WTC11 (cell line): ENCODE measurements at regions not wholly inside any gene's neighbourhood (a gene's known extent, or its start where the extent isn't known, plus 50 kb on each side); places are given as distances from the start of the nearest gene placed in this dataset.

ENCODE experiments used
- ATAC-seq: fragments of 200-7000 bp; cut with Tn5 transposase; 2 replicates; pipeline ENCODE4 v1.10.0; 2021; ENCODE audit warnings: mild to moderate bottlenecking, moderate library complexity
- CTCF ChIA-PET: fragments of 300-600 bp; sonication (Branson Sonifier 250); formaldehyde crosslinking; loops from one replicate; lab custom pipeline; 2021; ENCODE audit warnings: antibody characterized with exemption; lab: Charles Lee
- POLR2A ChIA-PET: fragments of 350-600 bp; sonication (Branson Sonifier 250); formaldehyde crosslinking; loops from one replicate; lab custom pipeline; 2021; ENCODE audit warnings: antibody characterized with exemption; lab: Charles Lee
- DNase-seq: peaks from one replicate; pipeline ENCODE4 v3.0.0; 2021; ENCODE audit warnings: low spot score
- H3K27ac Mint-ChIP-seq: 2 replicates; pipeline ENCODE4 v1.8.0; 2021; ENCODE audit warnings: mixed read lengths
- H3K27me3 Mint-ChIP-seq: 2 replicates; pipeline ENCODE4 v1.8.0; 2021; ENCODE audit warnings: low read depth, mild to moderate bottlenecking, moderate library complexity, mixed read lengths
- H3K36me3 Mint-ChIP-seq: 2 replicates; pipeline ENCODE4 v1.8.0; 2021; ENCODE audit warnings: mixed read lengths
- H3K4me1 Mint-ChIP-seq: 2 replicates; pipeline ENCODE4 v1.8.0; 2022; ENCODE audit warnings: mixed read lengths
- H3K4me3 Mint-ChIP-seq: 2 replicates; pipeline ENCODE4 v1.8.0; 2021; ENCODE audit warnings: mild to moderate bottlenecking, moderate library complexity, mixed read lengths
- H3K9me3 Mint-ChIP-seq: 2 replicates; pipeline ENCODE4 v1.8.0; 2021; ENCODE audit warnings: mixed read lengths
- ATF3 ChIP-seq: sonication (generic); formaldehyde crosslinking; conservative IDR thresholded peaks from 2 replicates; pipeline ENCODE4 v1.8.1; 2022; ENCODE audit warnings: mild to moderate bottlenecking, missing genetic modification reagents
- ATF6 ChIP-seq: sonication (generic); formaldehyde crosslinking; IDR thresholded peaks from 2 replicates; pipeline ENCODE4 v1.8.1; 2023; ENCODE audit warnings: mild to moderate bottlenecking, missing genetic modification reagents
- CDX4 ChIP-seq: fragments of 250-450 bp; sonication (Bioruptor Pico); IDR thresholded peaks from 2 replicates; pipeline ENCODE4 v1.9.0; 2021; ENCODE audit warnings: moderate library complexity, mild to moderate bottlenecking, inconsistent platforms, borderline replicate concordance
- ESRRA ChIP-seq: sonication (generic); formaldehyde crosslinking; IDR thresholded peaks from 2 replicates; pipeline ENCODE4 v1.8.1; 2022; ENCODE audit warnings: mild to moderate bottlenecking, missing genetic modification reagents, borderline replicate concordance
- IRF1 ChIP-seq: sonication (generic); formaldehyde crosslinking; IDR thresholded peaks from 2 replicates; pipeline ENCODE4 v1.8.0; 2023; ENCODE audit warnings: missing genetic modification reagents
- MYBL2 ChIP-seq: sonication (generic); formaldehyde crosslinking; IDR thresholded peaks from 2 replicates; pipeline ENCODE4 v1.8.1; 2023; ENCODE audit warnings: mild to moderate bottlenecking, moderate library complexity, missing genetic modification reagents
- NR3C1 ChIP-seq: sonication (generic); formaldehyde crosslinking; conservative IDR thresholded peaks from 2 replicates; pipeline ENCODE4 v1.8.1; 2023; ENCODE audit warnings: low read depth, mild to moderate bottlenecking, missing genetic modification reagents
- OVOL2 ChIP-seq: fragments of 250-450 bp; sonication (Bioruptor Pico); IDR thresholded peaks from 2 replicates; pipeline ENCODE4 v1.9.0; 2021; ENCODE audit warnings: mild to moderate bottlenecking, borderline replicate concordance
- RELA ChIP-seq: sonication (generic); formaldehyde crosslinking; IDR thresholded peaks from 2 replicates; pipeline ENCODE4 v1.8.1; 2022; ENCODE audit warnings: missing genetic modification reagents, mild to moderate bottlenecking, borderline replicate concordance
- RORB ChIP-seq: fragments of 250-450 bp; sonication (Bioruptor Pico); IDR thresholded peaks from 2 replicates; pipeline ENCODE4 v1.9.0; 2021; ENCODE audit warnings: mild to moderate bottlenecking
- TEAD1 ChIP-seq: sonication (generic); formaldehyde crosslinking; IDR thresholded peaks from 2 replicates; pipeline ENCODE4 v1.8.0; 2022; ENCODE audit warnings: mild to moderate bottlenecking, missing genetic modification reagents
- TP53 ChIP-seq: sonication (generic); formaldehyde crosslinking; IDR thresholded peaks from 2 replicates; pipeline ENCODE4 v1.8.1; 2023; ENCODE audit warnings: mild to moderate bottlenecking, missing genetic modification reagents
- ZNF121 ChIP-seq: sonication (generic); formaldehyde crosslinking; IDR thresholded peaks from 2 replicates; pipeline ENCODE4 v1.8.0; 2023; ENCODE audit warnings: missing genetic modification reagents
- ZNF138 ChIP-seq: sonication (generic); formaldehyde crosslinking; conservative IDR thresholded peaks from 2 replicates; pipeline ENCODE4 v1.8.1; 2022; ENCODE audit warnings: mild to moderate bottlenecking, moderate library complexity, missing genetic modification reagents
- ZNF263 ChIP-seq: sonication (generic); formaldehyde crosslinking; IDR thresholded peaks from 2 replicates; pipeline ENCODE4 v1.8.1; 2022; ENCODE audit warnings: low read depth, mild to moderate bottlenecking, moderate library complexity, missing genetic modification reagents
- ZNF281 ChIP-seq: sonication (generic); formaldehyde crosslinking; IDR thresholded peaks from 2 replicates; pipeline ENCODE4 v1.8.0; 2023; ENCODE audit warnings: mild to moderate bottlenecking, missing genetic modification reagents
- ZNF425 ChIP-seq: fragments of 250-450 bp; sonication (Bioruptor Pico); conservative IDR thresholded peaks from 2 replicates; pipeline ENCODE4 v1.9.0; 2021; ENCODE audit warnings: mild to moderate bottlenecking
- ZNF512 ChIP-seq: sonication (generic); formaldehyde crosslinking; IDR thresholded peaks from 2 replicates; pipeline ENCODE4 v1.8.1; 2022; ENCODE audit warnings: missing genetic modification reagents, borderline replicate concordance
- ZNF532 ChIP-seq: fragments of 250-450 bp; sonication (Bioruptor Pico); IDR thresholded peaks from 2 replicates; pipeline ENCODE4 v1.9.0; 2021; ENCODE audit warnings: mild to moderate bottlenecking, borderline replicate concordance

- TF ChIP-seq RELA (CRISPR knock-in tag) = no peak
- TF ChIP-seq RORB = no peak
- no peak for TF ChIP-seq ZNF425 (CRISPR knock-in tag)
- no peak for TF ChIP-seq ZNF281
- TF ChIP-seq ATF3 (CRISPR knock-in tag) = no peak
- no peak for TF ChIP-seq OVOL2 (CRISPR knock-in tag)
- peaks cover 16% of the 10 kb centered on the region for H3K36me3 Mint-ChIP-seq
- H3K9me3 Mint-ChIP-seq = peaks cover 19% of the 10 kb centered on the region
- H3K27me3 Mint-ChIP-seq = no peaks in the 10 kb centered on the region
- ATAC-seq = no peak
- peaks cover 4% of the 10 kb centered on the region for H3K4me1 Mint-ChIP-seq
- H3K27ac Mint-ChIP-seq = no peak overlapping the region
- H3K4me3 Mint-ChIP-seq = no peak overlapping the region
- POLR2A ChIA-PET = no interaction called here
- CTCF ChIA-PET = no interaction called here
- DNase-seq = no peak
Measured at GRCh38 chr6:21317642-21318041, 275.9 kb upstream of the SOX4 start.

- DNase-seq (no peak), ATAC-seq (no peak)
- Mint-ChIP-seq H3K4me1 (no peaks in the 10 kb centered on the region), H3K36me3 (peaks cover 16% of the 10 kb centered on the region), H3K27ac (no peak overlapping the region), H3K27me3 (no peaks in the 10 kb centered on the region), H3K9me3 (peaks cover 19% of the 10 kb centered on the region), H3K4me3 (no peak overlapping the region)
- POLR2A ChIA-PET = no interaction called here
- CTCF ChIA-PET = no interaction called here
- no peak for TF ChIP-seq ZNF263 (CRISPR knock-in tag)
- TF ChIP-seq NR3C1 (CRISPR knock-in tag) = no peak
- TF ChIP-seq CDX4 (CRISPR knock-in tag) = no peak
- no peak for TF ChIP-seq ESRRA (CRISPR knock-in tag)
- TF ChIP-seq ZNF512 (CRISPR knock-in tag) = no peak
- TF ChIP-seq ZNF121 (CRISPR knock-in tag) = no peak
- TF ChIP-seq ZNF138 (CRISPR knock-in tag) = no peak
- no peak for TF ChIP-seq TEAD1 (CRISPR knock-in tag)
- no peak for TF ChIP-seq ATF6 (CRISPR knock-in tag)
- no peak for TF ChIP-seq TP53 (CRISPR knock-in tag)
- no peak for TF ChIP-seq ZNF532 (CRISPR knock-in tag)
- TF ChIP-seq MYBL2 (CRISPR knock-in tag) = no peak
- TF ChIP-seq OVOL2 (CRISPR knock-in tag) = no peak
- TF ChIP-seq IRF1 = no peak
Measured at GRCh38 chr6:21321076-21321475, 272.5 kb upstream of the SOX4 start.
